Mammary epithelial cell (primary cell): ENCODE measurements at regions not wholly inside any gene's neighbourhood (a gene's known extent, or its start where the extent isn't known, plus 50 kb on each side); places are given as distances from the start of the nearest gene placed in this dataset.

Experiments used
- EZH2 ChIP-seq: IDR thresholded peaks from 2 replicates; pipeline ENCODE4 v1.6.1; 2012; ENCODE audit warnings: low read length, inconsistent platforms, borderline replicate concordance
- TF ChIP-seq, protein P1 (sequence below), 2 donors: IDR thresholded peaks in 1 of 2; conservative IDR thresholded peaks in 1 of 2; 2 replicates each; pipeline ENCODE4 v1.5.1; 2011 to 2012; ENCODE audit warnings: inconsistent platforms in 2 of 2, low read length in 2 of 2, mild to moderate bottlenecking in 2 of 2, control low read depth in 1 of 2, low read depth in 1 of 2; ENCODE audit not compliant: insufficient read depth in 1 of 2; ENCODE audit errors: extremely low read depth in 1 of 2

DNA sequence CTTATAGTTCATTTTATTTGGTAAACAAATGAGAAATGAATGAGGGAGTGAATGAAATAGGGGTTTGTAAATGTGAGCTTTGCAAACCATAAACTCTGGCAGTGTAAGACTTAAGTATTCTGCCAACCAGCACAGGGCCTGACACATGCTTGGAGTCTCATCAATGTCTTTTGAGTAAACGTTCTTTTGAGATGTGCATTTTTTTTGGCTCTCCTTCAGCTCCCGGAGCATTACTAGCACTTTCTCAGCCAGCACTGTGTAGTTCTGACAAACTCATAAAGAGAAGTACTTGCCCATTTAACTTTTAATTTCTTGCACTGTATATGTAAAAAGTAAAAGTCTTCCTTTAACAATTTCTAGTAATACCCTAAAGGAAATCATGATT lies 245.3 kb downstream of the HS3ST1 start:
- TF ChIP-seq EZH2: no peak
- TF ChIP-seq, protein P1, sequence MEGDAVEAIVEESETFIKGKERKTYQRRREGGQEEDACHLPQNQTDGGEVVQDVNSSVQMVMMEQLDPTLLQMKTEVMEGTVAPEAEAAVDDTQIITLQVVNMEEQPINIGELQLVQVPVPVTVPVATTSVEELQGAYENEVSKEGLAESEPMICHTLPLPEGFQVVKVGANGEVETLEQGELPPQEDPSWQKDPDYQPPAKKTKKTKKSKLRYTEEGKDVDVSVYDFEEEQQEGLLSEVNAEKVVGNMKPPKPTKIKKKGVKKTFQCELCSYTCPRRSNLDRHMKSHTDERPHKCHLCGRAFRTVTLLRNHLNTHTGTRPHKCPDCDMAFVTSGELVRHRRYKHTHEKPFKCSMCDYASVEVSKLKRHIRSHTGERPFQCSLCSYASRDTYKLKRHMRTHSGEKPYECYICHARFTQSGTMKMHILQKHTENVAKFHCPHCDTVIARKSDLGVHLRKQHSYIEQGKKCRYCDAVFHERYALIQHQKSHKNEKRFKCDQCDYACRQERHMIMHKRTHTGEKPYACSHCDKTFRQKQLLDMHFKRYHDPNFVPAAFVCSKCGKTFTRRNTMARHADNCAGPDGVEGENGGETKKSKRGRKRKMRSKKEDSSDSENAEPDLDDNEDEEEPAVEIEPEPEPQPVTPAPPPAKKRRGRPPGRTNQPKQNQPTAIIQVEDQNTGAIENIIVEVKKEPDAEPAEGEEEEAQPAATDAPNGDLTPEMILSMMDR (conservative IDR thresholded peaks at IDR 0.05 in 1 of 2, IDR thresholded peaks at IDR 0.05 in 1 of 2; ENCODE audit: extremely low read depth in 1 of 2, insufficient read depth in 1 of 2, low read depth in 1 of 2, low read length in 2 of 2): no peak
